ENCODE measurements at regions not wholly inside any gene's neighbourhood (a gene's known extent, or its start where the extent isn't known, plus 50 kb on each side); places are given as distances from the start of the nearest gene placed in this dataset.

DNA sequence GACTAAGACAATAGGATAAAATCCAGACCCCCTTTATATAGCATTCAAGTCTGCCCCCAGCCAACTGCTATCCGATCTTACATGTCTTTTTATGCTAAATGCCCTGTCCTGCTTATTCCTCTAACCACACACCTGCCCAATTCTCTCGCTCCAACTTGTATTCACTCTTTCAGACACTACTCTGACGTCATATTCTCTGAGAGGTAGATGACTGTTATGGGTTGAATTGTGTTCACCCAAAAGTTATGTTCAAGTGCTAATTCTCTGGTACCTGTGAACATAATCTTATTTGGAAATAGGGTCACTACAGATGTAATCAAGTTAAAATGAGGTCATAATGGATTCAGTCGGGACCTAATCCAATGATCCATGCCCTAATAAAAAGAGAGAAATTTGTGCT, 84.0 kb upstream of the PTPRR start:
- TF ChIP-seq, protein P1, sequence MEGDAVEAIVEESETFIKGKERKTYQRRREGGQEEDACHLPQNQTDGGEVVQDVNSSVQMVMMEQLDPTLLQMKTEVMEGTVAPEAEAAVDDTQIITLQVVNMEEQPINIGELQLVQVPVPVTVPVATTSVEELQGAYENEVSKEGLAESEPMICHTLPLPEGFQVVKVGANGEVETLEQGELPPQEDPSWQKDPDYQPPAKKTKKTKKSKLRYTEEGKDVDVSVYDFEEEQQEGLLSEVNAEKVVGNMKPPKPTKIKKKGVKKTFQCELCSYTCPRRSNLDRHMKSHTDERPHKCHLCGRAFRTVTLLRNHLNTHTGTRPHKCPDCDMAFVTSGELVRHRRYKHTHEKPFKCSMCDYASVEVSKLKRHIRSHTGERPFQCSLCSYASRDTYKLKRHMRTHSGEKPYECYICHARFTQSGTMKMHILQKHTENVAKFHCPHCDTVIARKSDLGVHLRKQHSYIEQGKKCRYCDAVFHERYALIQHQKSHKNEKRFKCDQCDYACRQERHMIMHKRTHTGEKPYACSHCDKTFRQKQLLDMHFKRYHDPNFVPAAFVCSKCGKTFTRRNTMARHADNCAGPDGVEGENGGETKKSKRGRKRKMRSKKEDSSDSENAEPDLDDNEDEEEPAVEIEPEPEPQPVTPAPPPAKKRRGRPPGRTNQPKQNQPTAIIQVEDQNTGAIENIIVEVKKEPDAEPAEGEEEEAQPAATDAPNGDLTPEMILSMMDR (IDR thresholded peaks at IDR 0.05) = no peak
- TF ChIP-seq POLR2AphosphoS5 (IDR thresholded peaks at IDR 0.05) = no peak

Data from suprapubic skin (tissue), 3 donors.